ENCODE measurements at regions not wholly inside any gene's neighbourhood (a gene's known extent, or its start where the extent isn't known, plus 50 kb on each side); places are given as distances from the start of the nearest gene placed in this dataset.

GRCh38 chr14:22387776-22388241 lies 201.2 kb downstream of the DAD1 start:
- TF ChIP-seq EZH2 (IDR thresholded peaks at IDR 0.05; ENCODE audit: insufficient read depth, poor library complexity, severe bottlenecking), result no peak
- no peak for TF ChIP-seq EZH2phosphoT487 (IDR thresholded peaks at IDR 0.05; ENCODE audit: insufficient read depth, low read depth)

All from GM23248 (cell line).